GM12874 (cell line): ENCODE measurements at regions not wholly inside any gene's neighbourhood (a gene's known extent, or its start where the extent isn't known, plus 50 kb on each side); places are given as distances from the start of the nearest gene placed in this dataset.

ENCODE experiments used
- TF ChIP-seq, protein P1 (sequence below): IDR thresholded peaks from 2 replicates; pipeline ENCODE4 v1.5.1; 2011; ENCODE audit warnings: low read depth, mild to moderate bottlenecking, control low read depth, low read length, moderate library complexity; ENCODE audit not compliant: insufficient read depth

DNA sequence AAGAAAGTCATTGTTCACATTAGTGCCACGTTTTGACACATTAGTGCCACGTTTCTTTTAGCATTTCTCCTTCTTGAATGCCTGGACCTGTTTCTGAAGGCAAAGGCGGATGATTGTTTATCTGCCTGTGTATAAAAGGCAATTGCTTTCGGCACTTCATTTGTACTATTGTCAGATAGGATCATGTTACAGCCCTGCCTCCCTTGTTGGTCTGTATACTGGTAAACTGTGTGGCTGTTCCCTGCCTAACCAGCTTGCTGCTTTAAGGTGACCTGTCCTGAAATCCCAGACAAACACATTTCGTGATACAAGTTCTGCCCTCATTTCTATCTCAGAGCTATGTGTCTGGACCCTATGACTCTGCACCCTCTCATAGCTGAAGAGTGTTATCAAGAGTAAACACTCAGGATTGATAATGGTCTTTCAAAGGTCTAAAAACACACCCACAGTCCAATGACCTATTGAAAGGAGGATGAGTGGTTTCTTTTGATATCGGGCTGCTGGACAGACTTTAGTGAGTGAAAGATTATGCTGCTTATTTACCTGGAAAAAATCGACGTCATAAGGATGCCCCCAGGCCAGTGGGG is 276.3 kb upstream of the MCTP2 start:
- TF ChIP-seq, protein P1, sequence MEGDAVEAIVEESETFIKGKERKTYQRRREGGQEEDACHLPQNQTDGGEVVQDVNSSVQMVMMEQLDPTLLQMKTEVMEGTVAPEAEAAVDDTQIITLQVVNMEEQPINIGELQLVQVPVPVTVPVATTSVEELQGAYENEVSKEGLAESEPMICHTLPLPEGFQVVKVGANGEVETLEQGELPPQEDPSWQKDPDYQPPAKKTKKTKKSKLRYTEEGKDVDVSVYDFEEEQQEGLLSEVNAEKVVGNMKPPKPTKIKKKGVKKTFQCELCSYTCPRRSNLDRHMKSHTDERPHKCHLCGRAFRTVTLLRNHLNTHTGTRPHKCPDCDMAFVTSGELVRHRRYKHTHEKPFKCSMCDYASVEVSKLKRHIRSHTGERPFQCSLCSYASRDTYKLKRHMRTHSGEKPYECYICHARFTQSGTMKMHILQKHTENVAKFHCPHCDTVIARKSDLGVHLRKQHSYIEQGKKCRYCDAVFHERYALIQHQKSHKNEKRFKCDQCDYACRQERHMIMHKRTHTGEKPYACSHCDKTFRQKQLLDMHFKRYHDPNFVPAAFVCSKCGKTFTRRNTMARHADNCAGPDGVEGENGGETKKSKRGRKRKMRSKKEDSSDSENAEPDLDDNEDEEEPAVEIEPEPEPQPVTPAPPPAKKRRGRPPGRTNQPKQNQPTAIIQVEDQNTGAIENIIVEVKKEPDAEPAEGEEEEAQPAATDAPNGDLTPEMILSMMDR: no peak

DNA sequence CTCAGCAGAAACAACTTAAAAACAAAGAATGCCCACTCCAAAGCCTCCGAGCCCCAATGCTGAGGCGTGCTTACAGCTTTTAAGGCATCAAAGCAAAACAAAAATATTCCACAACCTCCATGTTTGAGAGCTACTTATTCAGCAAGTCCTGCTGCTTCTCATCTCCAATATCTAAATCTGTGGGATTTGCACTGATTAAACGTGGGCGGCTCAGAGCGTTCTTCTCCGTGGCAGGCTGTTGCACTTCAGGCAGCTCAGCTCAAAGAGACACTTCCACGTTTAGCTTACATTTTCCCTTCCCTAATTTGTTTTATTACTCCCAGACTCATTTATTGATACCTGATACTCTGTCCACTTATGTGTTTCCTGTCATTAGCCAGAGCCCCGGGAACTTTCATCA is 282.6 kb upstream of the MCTP2 start:
- TF ChIP-seq, protein P1: no peak

DNA sequence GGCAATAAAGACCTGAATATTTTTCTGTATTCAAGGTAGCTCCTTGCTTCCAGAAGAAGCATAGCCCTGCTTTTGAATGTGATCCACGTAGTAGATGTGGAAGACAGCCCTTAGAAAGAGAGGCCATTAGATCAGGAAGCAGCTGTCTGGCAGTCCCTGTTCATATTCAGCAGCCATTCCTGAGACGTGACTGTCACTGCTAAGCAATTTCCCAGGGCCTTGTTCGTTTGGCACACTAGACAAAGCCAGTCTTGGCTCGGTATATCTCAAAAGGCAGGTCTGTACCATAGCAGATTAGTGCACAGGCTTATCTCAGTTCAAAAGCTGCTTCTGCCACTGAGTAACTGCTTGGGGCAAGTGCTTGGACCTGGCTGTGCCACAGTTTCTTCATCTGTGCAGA is 287.8 kb upstream of the MCTP2 start:
- TF ChIP-seq, protein P1: no peak

DNA sequence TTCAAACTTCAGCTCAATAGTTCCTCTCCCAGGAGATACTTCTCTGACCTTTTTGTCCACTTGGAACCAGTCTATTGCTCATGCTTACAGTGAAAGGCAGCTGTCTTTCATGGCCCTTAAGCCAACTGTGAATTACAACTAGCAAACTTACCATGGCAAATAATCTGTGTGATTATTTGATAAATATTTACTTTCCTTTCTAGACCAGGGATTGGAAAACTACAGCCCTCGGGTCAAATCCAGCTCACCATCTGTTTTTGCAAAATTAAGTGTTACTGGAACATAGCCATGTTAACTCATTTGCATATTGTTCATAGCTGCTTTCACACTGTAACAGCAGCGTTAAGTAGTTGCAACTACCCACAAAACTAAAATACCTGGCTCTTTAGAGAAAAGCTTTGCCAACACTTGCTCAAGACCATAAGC is 289.1 kb upstream of the MCTP2 start:
- TF ChIP-seq, protein P1: no peak

DNA sequence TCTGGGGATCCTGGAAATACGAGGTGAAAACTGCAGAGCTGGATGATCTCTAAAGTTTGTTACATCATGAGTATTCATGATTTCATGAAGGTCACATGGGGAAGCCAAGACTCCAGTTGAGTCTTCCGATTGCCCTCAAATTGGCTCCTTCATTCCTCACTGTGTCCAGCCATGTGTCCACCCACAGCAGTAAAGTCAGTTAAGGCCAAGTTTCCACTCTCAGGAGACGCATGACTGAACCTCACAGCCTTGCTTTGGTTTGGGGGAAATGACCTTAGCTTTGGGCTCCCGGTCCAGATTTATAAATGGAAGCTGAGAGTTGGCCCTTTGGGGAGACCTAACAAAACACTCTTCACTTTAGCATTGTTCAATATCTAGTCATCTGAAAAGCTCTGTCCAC is 289.7 kb upstream of the MCTP2 start:
- TF ChIP-seq, protein P1: no peak

DNA sequence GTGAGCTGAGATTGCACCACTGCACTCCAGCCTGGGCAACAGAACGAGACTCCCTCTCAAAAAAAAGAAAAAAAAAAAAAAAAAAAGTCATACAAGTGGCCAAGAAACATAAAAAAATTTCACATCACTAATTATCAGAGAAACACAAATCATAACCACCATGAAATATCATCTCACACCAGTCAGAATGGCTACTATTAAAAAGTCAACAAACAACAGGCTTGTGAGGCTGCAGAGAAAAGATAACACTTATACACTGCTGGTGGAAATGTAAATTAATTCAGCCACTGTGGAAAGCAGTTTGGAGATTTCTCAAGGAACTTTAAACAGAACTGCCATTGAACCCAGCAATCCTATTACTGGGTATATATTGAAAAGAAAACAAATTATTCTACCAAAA is 291.1 kb upstream of the MCTP2 start:
- TF ChIP-seq, protein P1: no peak

DNA sequence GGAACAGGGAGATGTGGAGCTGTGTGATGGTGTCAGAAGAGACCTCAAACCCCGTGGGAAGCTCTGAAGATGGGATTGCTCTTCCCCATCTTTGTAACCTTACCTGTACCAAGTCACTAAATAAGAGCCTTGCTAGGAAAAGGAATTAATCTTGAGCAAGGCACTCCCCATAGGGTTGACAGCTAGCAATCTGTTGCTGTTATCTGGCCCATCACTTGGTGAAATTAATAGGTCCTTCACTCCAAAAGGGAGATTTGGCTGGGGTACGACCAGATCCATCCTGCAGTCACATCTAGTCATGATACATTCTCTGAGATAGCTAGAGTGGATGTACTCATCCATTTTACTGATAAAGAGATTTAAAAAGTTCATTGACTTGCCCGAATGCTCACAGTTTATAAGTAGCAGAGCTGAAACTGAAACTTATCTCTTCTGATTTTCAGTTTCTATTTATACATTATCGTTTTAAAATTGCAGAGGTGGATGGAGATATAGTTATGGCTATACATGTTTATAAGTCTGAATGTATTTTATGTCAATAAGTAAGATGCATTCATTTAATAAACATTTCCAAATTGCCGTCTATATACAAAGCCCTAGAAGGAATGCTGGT is 299.1 kb upstream of the MCTP2 start:
- TF ChIP-seq, protein P1: no peak
